ENCODE measurements at regions not wholly inside any gene's neighbourhood (a gene's known extent, or its start where the extent isn't known, plus 50 kb on each side); places are given as distances from the start of the nearest gene placed in this dataset.

DNA sequence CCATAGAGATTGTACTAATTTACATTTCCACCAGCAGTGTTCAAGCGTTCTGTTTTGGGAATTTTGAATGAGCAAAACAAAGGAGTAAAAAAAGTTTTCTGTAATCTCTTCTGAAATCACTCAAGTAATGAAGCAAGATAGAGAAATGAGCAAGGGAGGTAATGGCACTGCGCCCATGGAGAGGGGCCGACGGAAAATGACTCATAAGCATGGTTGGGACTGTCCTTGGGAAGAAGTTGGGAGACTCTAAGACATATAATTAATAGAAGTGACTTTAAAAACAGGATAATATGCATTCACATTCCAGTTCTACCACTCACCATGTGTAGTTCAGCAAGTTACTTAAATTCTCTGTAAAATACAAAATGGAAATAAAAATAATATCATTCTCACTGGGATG lies 62.5 kb upstream of the C5orf46 start:
- no peak overlapping the region for H3K4me2 ChIP-seq (ENCODE audit: insufficient read depth in 1 of 2, low read depth in 2 of 2, low read length in 2 of 2)
- no peak overlapping the region for H2AK5ac ChIP-seq (ENCODE audit: low read depth, low read length)
- no peak for DNase-seq (ENCODE audit: low read depth in 1 of 2, low spot score in 2 of 2)
- TF ChIP-seq SP1 (IDR thresholded peaks at IDR 0.05; ENCODE audit: low read depth, low read length) (no peak), SAP30 (IDR thresholded peaks at IDR 0.05; ENCODE audit: insufficient read depth, insufficient replicate concordance, low read length) (no peak), SIRT6 (IDR thresholded peaks at IDR 0.05; ENCODE audit: low read length) (no peak), EZH2 (IDR thresholded peaks at IDR 0.05; ENCODE audit: low read depth, low read length, severe bottlenecking) (no peak), SIX5 (IDR thresholded peaks at IDR 0.05; ENCODE audit: low read depth, low read length) (no peak), KDM4A (IDR thresholded peaks at IDR 0.05; ENCODE audit: low read depth, low read length, severe bottlenecking) (no peak), HDAC2 (IDR thresholded peaks at IDR 0.05; ENCODE audit: borderline replicate concordance in 1 of 2, low read depth in 2 of 2, low read length in 2 of 2) (no peak), PHF8 (conservative IDR thresholded peaks at IDR 0.05; ENCODE audit: low read depth, low read length) (no peak), CHD2 (IDR thresholded peaks at IDR 0.05; ENCODE audit: low read length) (no peak), JUN (IDR thresholded peaks at IDR 0.05; ENCODE audit: low read depth, low read length) (no peak), SP4 (IDR thresholded peaks at IDR 0.05; ENCODE audit: low read length) (no peak), POU5F1 (IDR thresholded peaks at IDR 0.05; ENCODE audit: low read depth, low read length) (no peak)

More for the DNA sequence above, 62.5 kb upstream of the C5orf46 start:
- H2BK15ac ChIP-seq (ENCODE audit: low read length): no peak overlapping the region
- CTCF ChIA-PET (ENCODE audit: partially characterized antibody): no interaction called here
- 89% methylated on average over 4 of the region's 4 CpGs; no CpG with 5 or more reads in 1 of the 2 experiments for WGBS, 2 experiments (ENCODE audit: extremely low coverage in 1 of 2, insufficient coverage in 1 of 2, insufficient read length in 1 of 2, insufficient replicate concordance in 2 of 2, low coverage in 1 of 2, low lambda C conversion rate in 2 of 2, missing lambda C conversion rate in 1 of 2)
- H3K56ac ChIP-seq (replicated peaks; ENCODE audit: insufficient read length, low read depth, low read length): no peak overlapping the region
- H4K8ac ChIP-seq (ENCODE audit: extremely low read depth, insufficient read depth, low read length): no peak overlapping the region
- no peak overlapping the region for H4K5ac ChIP-seq (ENCODE audit: insufficient read length, low read depth, low read length)
- no peak overlapping the region for H3K4ac ChIP-seq (replicated peaks; ENCODE audit: insufficient read length, low read depth, low read length)
- H2BK12ac ChIP-seq (ENCODE audit: low read depth, low read length): no peak overlapping the region
- H3K14ac ChIP-seq (ENCODE audit: insufficient read length): no peak overlapping the region
- H3K27me3 ChIP-seq (replicated peaks in 1 of 4; ENCODE audit: control insufficient read depth in 3 of 4, extremely low read depth in 1 of 4, insufficient read depth in 3 of 4, low read length in 3 of 4): no peaks in the 10 kb centered on the region
- H2BK20ac ChIP-seq (ENCODE audit: low read length): no peak overlapping the region
- H2BK120ac ChIP-seq (replicated peaks; ENCODE audit: low read depth, low read length): no peak overlapping the region
- H4K91ac ChIP-seq (replicated peaks; ENCODE audit: insufficient read length, low read length): no peak overlapping the region
- no peak overlapping the region for H3K27ac ChIP-seq (ENCODE audit: low read depth, low read length)
- no peak overlapping the region for H3K18ac ChIP-seq (ENCODE audit: extremely low read depth, low read length)
- H3K36me3 ChIP-seq (ENCODE audit: control insufficient read depth in 2 of 4, insufficient read depth in 4 of 4, low read length in 3 of 4): peaks cover 0 to 15% (median 2%) of the 10 kb centered on the region in 4 experiments; a peak in 3 of 8 replicates
- H3K4me1 ChIP-seq (replicated peaks in 1 of 4; ENCODE audit: control insufficient read depth in 3 of 4, insufficient read depth in 4 of 4, low read length in 3 of 4): peaks cover 0 to 3% (median 0%) of the 10 kb centered on the region in 4 experiments; a peak in 1 of 7 replicates
- no peaks in the 10 kb centered on the region for H4K20me1 ChIP-seq (replicated peaks in 1 of 2; ENCODE audit: control insufficient read depth in 1 of 2, insufficient read depth in 2 of 2, low read length in 2 of 2)
- H3K9ac ChIP-seq (replicated peaks in 1 of 4; ENCODE audit: extremely low read depth in 1 of 4, low read depth in 3 of 4, low read length in 3 of 4): no peak overlapping the region
- H3K79me1 ChIP-seq (ENCODE audit: low read depth, low read length): no peaks in the 10 kb centered on the region
- POLR2A ChIA-PET (ENCODE audit: partially characterized antibody): no interaction called here
- H3K79me2 ChIP-seq (ENCODE audit: control insufficient read depth in 1 of 2, insufficient read depth in 2 of 2, low read length in 2 of 2): no peaks in the 10 kb centered on the region
- FAIRE-seq: no peak
- no peaks in the 10 kb centered on the region for H3K9me3 ChIP-seq (ENCODE audit: insufficient read depth in 2 of 2, low read depth in 1 of 2, low read length in 1 of 2)
- H2AFZ ChIP-seq (ENCODE audit: low read length): no peak overlapping the region
- H2BK5ac ChIP-seq (ENCODE audit: low read depth, low read length): no peak overlapping the region
- no peak overlapping the region for H3K23ac ChIP-seq (ENCODE audit: insufficient read length)
- H3K23me2 ChIP-seq (ENCODE audit: low read depth, low read length): no peaks in the 10 kb centered on the region
- no peak overlapping the region for H3K4me3 ChIP-seq (ENCODE audit: extremely low read depth in 1 of 4, insufficient read depth in 2 of 4, low read depth in 3 of 4, low read length in 4 of 4)

Measured in H1 (cell line).